K562 (cell line): ENCODE measurements at regions not wholly inside any gene's neighbourhood (a gene's known extent, or its start where the extent isn't known, plus 50 kb on each side); places are given as distances from the start of the nearest gene placed in this dataset.

Experiments used
- ARNT ChIP-seq, 2 experiments: fragments of 450-650 bp; IDR thresholded peaks; 2 replicates each; pipeline ENCODE4 v1.6.1; 2016; ENCODE audit warnings: mild to moderate bottlenecking in 1 of 2
- MBD2 ChIP-seq: sonication (generic); IDR thresholded peaks from 2 replicates; pipeline ENCODE4 v1.6.1; 2016; ENCODE audit warnings: low read depth, borderline replicate concordance
- MITF ChIP-seq: IDR thresholded peaks from 2 replicates; pipeline ENCODE4 v1.6.1; 2014; ENCODE audit warnings: antibody characterized with exemption
- NR0B1 ChIP-seq: fragments of 450-650 bp; IDR thresholded peaks from one replicate; pipeline ENCODE4 v1.6.1; 2018; ENCODE audit warnings: mild to moderate bottlenecking, moderate library complexity; ENCODE audit not compliant: partially characterized antibody
- RBM14 ChIP-seq: fragments of 200-400 bp; formaldehyde crosslinking; IDR thresholded peaks from 2 replicates; pipeline ENCODE4 v1.6.1; 2018; ENCODE audit warnings: low read depth, mild to moderate bottlenecking, low read length, moderate library complexity, borderline replicate concordance; ENCODE audit not compliant: insufficient read depth
- RNF219 ChIP-seq: fragments of 250-450 bp; sonication (Bioruptor Pico); IDR thresholded peaks from 2 replicates; pipeline ENCODE4 v1.5.0; 2022; ENCODE audit warnings: mild to moderate bottlenecking
- ZBTB17 ChIP-seq: fragments of 450-650 bp; formaldehyde crosslinking; IDR thresholded peaks from 2 replicates; pipeline ENCODE4 v1.4.0; 2020; ENCODE audit warnings: mild to moderate bottlenecking
- ZHX1 ChIP-seq: fragments of 150-350 bp; conservative IDR thresholded peaks from 2 replicates; pipeline ENCODE4 v1.6.1; 2014; ENCODE audit warnings: low read length
- ZNF224 ChIP-seq: sonication (generic); formaldehyde crosslinking; IDR thresholded peaks from 2 replicates; pipeline ENCODE4 v1.8.0; 2022; ENCODE audit warnings: mild to moderate bottlenecking, missing genetic modification reagents
- ZNF77 ChIP-seq: fragments of 250-450 bp; sonication (Bioruptor Pico); IDR thresholded peaks from 2 replicates; pipeline ENCODE4 v1.5.0; 2020
- ZNF830 ChIP-seq: fragments of 250-450 bp; sonication (Bioruptor Pico); IDR thresholded peaks from 2 replicates; pipeline ENCODE4 v1.5.0; 2021; ENCODE audit warnings: mild to moderate bottlenecking

GRCh38 chr1:177366091-177366490 lies 195.3 kb downstream of the BRINP2 start (continued):
- TF ChIP-seq ZHX1 (no peak), MITF (no peak), ZNF224 (CRISPR knock-in tag) (no peak), ZBTB17 (CRISPR knock-in tag) (no peak), RNF219 (CRISPR knock-in tag) (no peak), NR0B1 (no peak), ZNF77 (no peak), ZNF830 (CRISPR knock-in tag) (no peak), ARNT (IDR thresholded peaks at IDR 0.05) (no peak), RBM14 (no peak), MBD2 (no peak)
